BJ (cell line): ENCODE measurements at regions not wholly inside any gene's neighbourhood (a gene's known extent, or its start where the extent isn't known, plus 50 kb on each side); places are given as distances from the start of the nearest gene placed in this dataset.

Experiments
- CTCF ChIA-PET: fragments of 350-600 bp; formaldehyde crosslinking; extraction: SDS; loops from one replicate; lab custom pipeline; 2021; ENCODE audit warnings: antibody characterized with exemption, inconsistent platforms; lab: Yijun Ruan, JAX
- POLR2A ChIA-PET: fragments of 300-600 bp; sonication (Branson Sonifier 250); formaldehyde crosslinking; extraction: SDS; loops from one replicate; lab custom pipeline; 2021; ENCODE audit warnings: antibody characterized with exemption; lab: Charles Lee
- DNase-seq: peaks from one replicate; pipeline ENCODE4 v3.0.0-alpha.2; 2011; ENCODE audit warnings: low read depth
- H3K27me3 ChIP-seq: 2 replicates; pipeline ENCODE4 v1.6.0; 2011; ENCODE audit warnings: low read length; ENCODE audit not compliant: control insufficient read depth, insufficient read depth
- H3K36me3 ChIP-seq: 2 replicates; pipeline ENCODE4 v1.5.1; 2011; ENCODE audit warnings: low read length; ENCODE audit not compliant: control insufficient read depth, insufficient read depth
- H3K4me3 ChIP-seq: 2 replicates; pipeline ENCODE4 v1.5.1; 2011; ENCODE audit warnings: low read depth, mild to moderate bottlenecking, control low read depth, low read length
- TF ChIP-seq, protein P1 (sequence below): IDR thresholded peaks from 2 replicates; pipeline ENCODE4 v1.5.1; 2011; ENCODE audit warnings: low read depth, mild to moderate bottlenecking, control low read depth, inconsistent platforms, low read length, moderate library complexity; ENCODE audit not compliant: insufficient read depth

DNA sequence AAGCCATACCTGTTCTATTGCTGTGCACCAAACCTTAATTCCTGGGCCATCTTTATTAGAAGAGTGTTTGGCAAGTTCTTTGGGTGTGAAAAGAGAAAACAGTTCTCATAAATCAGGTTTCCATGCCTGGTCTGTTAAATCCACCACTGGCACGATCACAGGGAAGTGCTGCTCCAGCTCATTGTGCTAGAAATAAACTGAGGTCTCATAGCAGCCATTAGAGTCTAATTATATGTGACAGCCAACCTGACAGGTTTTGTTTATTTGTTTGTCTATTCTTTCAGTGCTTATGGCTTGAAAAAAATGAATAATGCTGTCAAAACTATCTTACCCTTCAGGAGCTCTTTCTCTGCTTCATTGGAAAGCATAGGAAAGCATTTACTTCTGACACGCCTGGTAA is 147.1 kb upstream of the CNTN6 start:
- Histone ChIP-seq H3K4me3 (no peak overlapping the region), H3K27me3 (no peaks in the 10 kb centered on the region), H3K36me3 (no peaks in the 10 kb centered on the region)
- no peak for DNase-seq
- CTCF ChIA-PET = no interaction called here
- POLR2A ChIA-PET = no interaction called here
- TF ChIP-seq, protein P1, sequence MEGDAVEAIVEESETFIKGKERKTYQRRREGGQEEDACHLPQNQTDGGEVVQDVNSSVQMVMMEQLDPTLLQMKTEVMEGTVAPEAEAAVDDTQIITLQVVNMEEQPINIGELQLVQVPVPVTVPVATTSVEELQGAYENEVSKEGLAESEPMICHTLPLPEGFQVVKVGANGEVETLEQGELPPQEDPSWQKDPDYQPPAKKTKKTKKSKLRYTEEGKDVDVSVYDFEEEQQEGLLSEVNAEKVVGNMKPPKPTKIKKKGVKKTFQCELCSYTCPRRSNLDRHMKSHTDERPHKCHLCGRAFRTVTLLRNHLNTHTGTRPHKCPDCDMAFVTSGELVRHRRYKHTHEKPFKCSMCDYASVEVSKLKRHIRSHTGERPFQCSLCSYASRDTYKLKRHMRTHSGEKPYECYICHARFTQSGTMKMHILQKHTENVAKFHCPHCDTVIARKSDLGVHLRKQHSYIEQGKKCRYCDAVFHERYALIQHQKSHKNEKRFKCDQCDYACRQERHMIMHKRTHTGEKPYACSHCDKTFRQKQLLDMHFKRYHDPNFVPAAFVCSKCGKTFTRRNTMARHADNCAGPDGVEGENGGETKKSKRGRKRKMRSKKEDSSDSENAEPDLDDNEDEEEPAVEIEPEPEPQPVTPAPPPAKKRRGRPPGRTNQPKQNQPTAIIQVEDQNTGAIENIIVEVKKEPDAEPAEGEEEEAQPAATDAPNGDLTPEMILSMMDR = no peak

DNA sequence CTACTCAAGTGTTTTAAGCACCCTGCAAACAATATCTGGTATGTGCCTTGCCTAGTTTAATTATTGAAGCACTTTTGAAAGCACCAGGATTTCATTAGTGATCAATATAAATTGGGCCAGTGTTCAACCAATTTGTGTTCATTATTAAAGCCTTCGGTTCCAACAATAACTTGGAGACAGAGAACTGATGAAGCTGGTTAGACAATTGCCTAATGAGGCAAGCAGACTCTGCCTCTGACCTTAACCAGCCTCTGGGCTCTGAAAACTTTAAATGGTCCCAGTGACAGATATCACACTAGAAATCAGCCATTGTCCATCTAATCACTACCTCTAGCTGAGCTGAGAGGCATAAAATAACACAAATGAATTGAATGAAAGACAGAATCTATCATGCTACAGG is 139.9 kb upstream of the CNTN6 start:
- POLR2A ChIA-PET = no interaction called here
- CTCF ChIA-PET = no interaction called here
- DNase-seq = no peak
- no peaks in the 10 kb centered on the region for H3K27me3 ChIP-seq
- H3K36me3 ChIP-seq = no peaks in the 10 kb centered on the region
- H3K4me3 ChIP-seq = no peak overlapping the region
- TF ChIP-seq, protein P1 = no peak

DNA sequence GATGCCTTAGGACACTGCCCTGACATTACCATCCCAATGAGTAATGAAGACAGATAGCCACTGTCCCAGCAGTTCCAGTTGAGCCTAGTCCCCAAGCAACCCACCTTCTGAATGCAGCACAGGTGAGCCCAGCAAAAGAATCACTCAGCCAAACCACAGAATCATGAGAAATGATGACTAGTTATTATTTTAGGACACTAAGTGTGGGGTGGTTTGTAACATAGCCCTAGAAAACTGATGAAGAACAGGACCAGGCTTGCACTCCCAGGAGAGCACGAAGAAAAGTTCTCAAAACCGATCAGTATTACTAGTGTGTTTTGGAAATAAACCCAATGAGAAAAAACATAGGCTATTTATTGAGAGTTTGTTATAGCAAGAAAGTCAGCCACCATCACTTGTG is 129.6 kb upstream of the CNTN6 start:
- CTCF ChIA-PET = no interaction called here

DNA sequence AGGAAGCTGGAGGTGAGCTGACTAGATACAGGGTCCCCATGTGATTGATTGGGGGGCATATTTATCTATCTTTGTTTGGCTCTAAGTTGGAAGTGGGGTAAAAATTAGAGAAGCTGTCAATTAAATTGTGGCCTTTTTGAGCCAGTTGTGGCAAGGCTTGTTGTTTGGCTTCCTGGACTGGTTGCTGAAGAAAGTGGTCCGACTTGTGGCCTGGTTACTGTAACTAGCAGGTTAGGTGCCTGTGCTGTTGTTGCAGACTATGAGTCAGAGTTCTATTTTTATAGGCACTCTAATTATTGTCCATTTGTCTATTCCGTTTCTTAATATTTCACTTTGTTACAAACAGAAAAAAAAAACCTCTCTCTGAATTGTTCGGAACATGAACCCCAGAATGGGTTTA is 129.1 kb upstream of the CNTN6 start:
- Histone ChIP-seq H3K4me3 (no peak overlapping the region), H3K36me3 (no peaks in the 10 kb centered on the region), H3K27me3 (no peaks in the 10 kb centered on the region)
- no peak for DNase-seq
- ChIA-PET POLR2A (no interaction called here), CTCF (no interaction called here)
- TF ChIP-seq, protein P1 = no peak

More for the DNA sequence above, 129.6 kb upstream of the CNTN6 start:
- H3K36me3 ChIP-seq = no peaks in the 10 kb centered on the region
- no peaks in the 10 kb centered on the region for H3K27me3 ChIP-seq
- no peak overlapping the region for H3K4me3 ChIP-seq
- DNase-seq = no peak
- POLR2A ChIA-PET = no interaction called here
- TF ChIP-seq, protein P1 = no peak

DNA sequence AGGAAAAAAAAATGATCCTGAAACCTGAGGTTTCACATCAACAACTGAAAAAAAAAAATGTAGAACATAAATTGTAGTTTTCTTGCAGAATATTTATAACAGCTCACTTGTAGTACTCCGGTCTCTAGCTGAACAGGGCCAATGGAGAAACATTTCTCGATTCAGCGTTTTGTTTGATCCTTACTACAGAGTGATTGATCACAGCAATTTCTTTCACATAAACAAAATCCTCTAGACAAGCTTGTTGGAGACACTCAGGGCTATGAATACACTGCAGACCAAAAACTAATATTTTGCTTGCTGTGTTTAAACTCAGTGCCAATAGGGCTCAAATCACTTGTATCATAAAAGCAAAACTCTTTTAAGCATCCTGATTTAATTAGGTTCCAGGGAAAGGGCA is 127.0 kb upstream of the CNTN6 start:
- Histone ChIP-seq H3K36me3 (no peaks in the 10 kb centered on the region), H3K27me3 (no peaks in the 10 kb centered on the region), H3K4me3 (no peak overlapping the region)
- CTCF ChIA-PET = no interaction called here
- TF ChIP-seq, protein P1 = no peak
- no peak for DNase-seq
- POLR2A ChIA-PET = no interaction called here
